GM18870 (cell line): ENCODE measurements at regions not wholly inside any gene's neighbourhood (a gene's known extent, or its start where the extent isn't known, plus 50 kb on each side); places are given as distances from the start of the nearest gene placed in this dataset.
"Not testable (repeated sequence)": the region's sequence is repeated elsewhere in the genome, so short reads cannot be mapped to it uniquely, and the experiment has no call there.

Experiments
- ATAC-seq: cut with Tn5 transposase; IDR thresholded peaks from one replicate; pipeline ENCODE4 v1.9.1; 2021; ENCODE audit warnings: moderate library complexity; ENCODE audit not compliant: unreplicated experiment

- ATAC-seq: no peak
Observed at GRCh38 chr1:219434923-219435297, 178.0 kb downstream of the ZC3H11B start.

GRCh38 chr1:219434285-219434922 lies 178.5 kb downstream of the ZC3H11B start:
- no peak for ATAC-seq

GRCh38 chr1:219433496-219434131 lies 179.3 kb downstream of the ZC3H11B start:
- ATAC-seq: no peak

GRCh38 chr1:219433001-219433400 lies 179.9 kb downstream of the ZC3H11B start:
- ATAC-seq: no peak

GRCh38 chr1:219432191-219432606 lies 180.7 kb downstream of the ZC3H11B start:
- ATAC-seq: no peak

- ATAC-seq: no peak
Observed at GRCh38 chr1:219430419-219430818, 182.5 kb downstream of the ZC3H11B start.

- no peak for ATAC-seq
Observed at GRCh38 chr1:219428651-219429050, 184.3 kb downstream of the ZC3H11B start.

GRCh38 chr1:219427989-219428388 lies 184.9 kb downstream of the ZC3H11B start:
- no peak for ATAC-seq

GRCh38 chr1:219427403-219427802 lies 185.5 kb downstream of the ZC3H11B start:
- ATAC-seq: peak; percentile 54

GRCh38 chr1:219422811-219423598 lies 189.9 kb downstream of the ZC3H11B start:
- ATAC-seq: peak; percentile 65

- no peak for ATAC-seq
Observed at GRCh38 chr1:219420913-219421312, 192.0 kb downstream of the ZC3H11B start.

GRCh38 chr1:219419860-219420259 lies 193.0 kb downstream of the ZC3H11B start:
- ATAC-seq: no peak

GRCh38 chr1:219419065-219419464 lies 193.8 kb downstream of the ZC3H11B start:
- ATAC-seq: no peak

GRCh38 chr1:219417610-219418009 lies 195.3 kb downstream of the ZC3H11B start:
- no peak for ATAC-seq

- ATAC-seq: peak; percentile 97
Observed at GRCh38 chr1:219416598-219417238, 196.2 kb downstream of the ZC3H11B start.

- no peak for ATAC-seq
Observed at GRCh38 chr1:219415915-219416314, 197.0 kb downstream of the ZC3H11B start.

GRCh38 chr1:219415433-219415832 lies 197.5 kb downstream of the ZC3H11B start:
- ATAC-seq: no peak

- ATAC-seq: no peak
Observed at GRCh38 chr1:219414250-219414649, 198.7 kb downstream of the ZC3H11B start.

GRCh38 chr1:219413536-219413935 lies 199.4 kb downstream of the ZC3H11B start:
- no peak for ATAC-seq

- no peak for ATAC-seq
Observed at GRCh38 chr1:219412772-219413171, 200.1 kb downstream of the ZC3H11B start.

GRCh38 chr1:219410721-219411120 lies 202.2 kb downstream of the ZC3H11B start:
- ATAC-seq: not testable (repeated sequence)
